CD4-positive, alpha-beta T cell (primary cell): ENCODE measurements at regions not wholly inside any gene's neighbourhood (a gene's known extent, or its start where the extent isn't known, plus 50 kb on each side); places are given as distances from the start of the nearest gene placed in this dataset.

ENCODE experiments used
- ATAC-seq: fragments of 200-7000 bp; cut with Tn5 transposase; one replicate; pipeline ENCODE4 v1.10.0; 2022; ENCODE audit warnings: mild to moderate bottlenecking; ENCODE audit not compliant: poor library complexity
- CTCF ChIA-PET: fragments of 350-600 bp; sonication (Branson Sonifier 250); formaldehyde crosslinking; loops from one replicate; lab custom pipeline; 2021; ENCODE audit warnings: antibody characterized with exemption, inconsistent platforms; lab: Charles Lee
- POLR2A ChIA-PET: fragments of 350-600 bp; sonication (Branson Sonifier 250); formaldehyde crosslinking; loops from one replicate; lab custom pipeline; 2021; ENCODE audit warnings: antibody characterized with exemption, inconsistent platforms; lab: Charles Lee
- DNase-seq, 14 experiments: peaks; one replicate each; pipeline ENCODE4 v3.0.0-alpha.2; 2013 to 2020; ENCODE audit warnings: mixed read lengths in 2 of 14
- H3K27ac ChIP-seq, 2 donors: one replicate each; pipeline versions ENCODE4 v1.5.1 to v1.7.0; 2013; ENCODE audit warnings: low read length in 2 of 2, low read depth in 1 of 2, mild to moderate bottlenecking in 1 of 2
- H3K27me3 ChIP-seq, 2 experiments: 1 replicate in 1 of 2; 2 replicates in 1 of 2; pipeline versions ENCODE4 v1.6.1 to v1.7.0; 2013; ENCODE audit warnings: low read length in 2 of 2, control low read depth in 1 of 2, mild to moderate bottlenecking in 1 of 2, moderate library complexity in 1 of 2; ENCODE audit not compliant: insufficient read depth in 2 of 2, control insufficient read depth in 1 of 2
- H3K36me3 ChIP-seq: one replicate; pipeline ENCODE4 v1.6.1; 2013; ENCODE audit warnings: low read length, control low read depth; ENCODE audit not compliant: insufficient read depth
- H3K4me1 ChIP-seq: one replicate; pipeline ENCODE4 v1.6.1; 2013; ENCODE audit warnings: low read length, control low read depth; ENCODE audit not compliant: insufficient read depth
- H3K4me3 ChIP-seq: one replicate; pipeline ENCODE4 v1.5.1; 2013; ENCODE audit warnings: mild to moderate bottlenecking, low read length, moderate library complexity
- H3K9me3 ChIP-seq, 2 experiments: 1 replicate in 1 of 2; 2 replicates in 1 of 2; pipeline versions ENCODE4 v1.6.1 to v1.7.0; 2013; ENCODE audit warnings: low read length in 2 of 2, mild to moderate bottlenecking in 2 of 2, control low read depth in 1 of 2, moderate library complexity in 1 of 2; ENCODE audit not compliant: control insufficient read depth in 1 of 2, insufficient read depth in 1 of 2
- H3K27ac Mint-ChIP-seq: one replicate; pipeline ENCODE4 v1.8.0; 2020; ENCODE audit warnings: mixed read lengths
- H3K27me3 Mint-ChIP-seq: one replicate; pipeline ENCODE4 v1.8.0; 2021; ENCODE audit warnings: mixed read lengths
- H3K36me3 Mint-ChIP-seq: one replicate; pipeline ENCODE4 v1.8.0; 2021; ENCODE audit warnings: low read depth, mixed read lengths
- H3K4me1 Mint-ChIP-seq: one replicate; pipeline ENCODE4 v1.8.0; 2021; ENCODE audit warnings: low read depth, mixed read lengths
- H3K4me3 Mint-ChIP-seq: one replicate; pipeline ENCODE4 v1.8.0; 2020; ENCODE audit warnings: mild to moderate bottlenecking, mixed read lengths
- H3K9me3 Mint-ChIP-seq: one replicate; pipeline ENCODE4 v1.8.0; 2020; ENCODE audit warnings: mixed read lengths
- CTCF ChIP-seq: fragments of 200-600 bp; IDR thresholded peaks from one replicate; pipeline ENCODE4 v1.8.0; 2022; ENCODE audit warnings: antibody characterized with exemption, mild to moderate bottlenecking
- intact Hi-C, 2 experiments: fragments of 100-400 bp; cut with DNase I in 1 of 2; cut with micrococcal nuclease in 1 of 2; formaldehyde crosslinking; loops; one replicate each; pipeline versions ENCODE4 v1.15.1 to v1.9.0; 2023 to 2025; cut with DNase I, micrococcal nuclease

- Mint-ChIP-seq H3K36me3 (no peaks in the 10 kb centered on the region), H3K27ac (no peak overlapping the region), H3K27me3 (no peaks in the 10 kb centered on the region), H3K4me1 (peaks cover 5% of the 10 kb centered on the region), H3K4me3 (no peak overlapping the region), H3K9me3 (peaks cover 4% of the 10 kb centered on the region)
- peaks cover 0 to 8% of the 10 kb centered on the region in 2 experiments for H3K9me3 ChIP-seq
- TF ChIP-seq CTCF, result no peak
- no peaks in the 10 kb centered on the region for H3K27me3 ChIP-seq
- H3K36me3 ChIP-seq, result no peaks in the 10 kb centered on the region
- no peak overlapping the region for H3K4me3 ChIP-seq
- CTCF ChIA-PET, result interaction anchor here (0.7 kb wide), 1 partner anchor 1792 kb away, joined by 3 read pairs; no protein-coding TSS in a partner anchor
- DNase-seq, result no peak
- POLR2A ChIA-PET, result no interaction called here
- no peak for ATAC-seq
- intact Hi-C loops, result no loop called here
- no peak overlapping the region for H3K27ac ChIP-seq
- no peaks in the 10 kb centered on the region for H3K4me1 ChIP-seq
Observed at GRCh38 chr18:28767727-28768211, 590.8 kb upstream of the CDH2 start.

GRCh38 chr18:28767201-28767600 lies 590.3 kb upstream of the CDH2 start:
- peaks cover 5% of the 10 kb centered on the region for H3K4me1 Mint-ChIP-seq

GRCh38 chr18:28766721-28767120 lies 589.8 kb upstream of the CDH2 start:
- no peaks in the 10 kb centered on the region for H3K4me1 ChIP-seq
- ChIA-PET CTCF (no interaction called here), POLR2A (no interaction called here)
- H3K9me3 Mint-ChIP-seq, result peaks cover 4% of the 10 kb centered on the region
- TF ChIP-seq CTCF, result no peak
- no peak overlapping the region for H3K27ac Mint-ChIP-seq
- no peak overlapping the region for H3K4me3 ChIP-seq
- ATAC-seq (no peak), DNase-seq (no peak)
- H3K36me3 ChIP-seq, result no peaks in the 10 kb centered on the region
- H3K9me3 ChIP-seq, result peaks cover 0 to 8% of the 10 kb centered on the region in 2 experiments
- no peaks in the 10 kb centered on the region for H3K27me3 Mint-ChIP-seq
- no peak overlapping the region for H3K4me3 Mint-ChIP-seq
- no peaks in the 10 kb centered on the region for H3K27me3 ChIP-seq
- no peaks in the 10 kb centered on the region for H3K36me3 Mint-ChIP-seq
- H3K27ac ChIP-seq, result no peak overlapping the region
- intact Hi-C loops, result no loop called here
- H3K4me1 Mint-ChIP-seq, result peaks cover 5% of the 10 kb centered on the region

More at GRCh38 chr18:28767201-28767600, 590.3 kb upstream of the CDH2 start:
- Histone ChIP-seq H3K4me3 (no peak overlapping the region), H3K9me3 (peaks cover 0 to 8% of the 10 kb centered on the region in 2 experiments), H3K4me1 (no peaks in the 10 kb centered on the region), H3K27ac (no peak overlapping the region), H3K27me3 (no peaks in the 10 kb centered on the region), H3K36me3 (no peaks in the 10 kb centered on the region)
- H3K27me3 Mint-ChIP-seq, result no peaks in the 10 kb centered on the region
- peaks cover 4% of the 10 kb centered on the region for H3K9me3 Mint-ChIP-seq
- TF ChIP-seq CTCF, result no peak
- H3K27ac Mint-ChIP-seq, result no peak overlapping the region
- H3K4me3 Mint-ChIP-seq, result no peak overlapping the region
- CTCF ChIA-PET, result interaction anchor here (0.7 kb wide), 1 partner anchor 1793 kb away, joined by 3 read pairs; no protein-coding TSS in a partner anchor
- intact Hi-C loops, result no loop called here
- POLR2A ChIA-PET, result no interaction called here
- DNase-seq (no peak), ATAC-seq (no peak)
- no peaks in the 10 kb centered on the region for H3K36me3 Mint-ChIP-seq
